ENCODE measurements at regions not wholly inside any gene's neighbourhood (a gene's known extent, or its start where the extent isn't known, plus 50 kb on each side); places are given as distances from the start of the nearest gene placed in this dataset.
"Not testable (repeated sequence)": the region's sequence is repeated elsewhere in the genome, so short reads cannot be mapped to it uniquely, and the experiment has no call there.

- no peaks in the 10 kb centered on the region for H3K9me3 Mint-ChIP-seq
- H3K36me3 Mint-ChIP-seq (ENCODE audit: low read depth), result no peaks in the 10 kb centered on the region
- H3K4me3 Mint-ChIP-seq, result no peak overlapping the region
- H3K4me1 Mint-ChIP-seq (ENCODE audit: low read depth), result no peaks in the 10 kb centered on the region
- H3K27me3 Mint-ChIP-seq (ENCODE audit: low read depth), result no peaks in the 10 kb centered on the region
- peak overlapping the region; percentile 15 for H3K27ac Mint-ChIP-seq
These were observed 239.7 kb downstream of the TMEM121 start for GRCh38 chr14:105765893-105766614.

DNA sequence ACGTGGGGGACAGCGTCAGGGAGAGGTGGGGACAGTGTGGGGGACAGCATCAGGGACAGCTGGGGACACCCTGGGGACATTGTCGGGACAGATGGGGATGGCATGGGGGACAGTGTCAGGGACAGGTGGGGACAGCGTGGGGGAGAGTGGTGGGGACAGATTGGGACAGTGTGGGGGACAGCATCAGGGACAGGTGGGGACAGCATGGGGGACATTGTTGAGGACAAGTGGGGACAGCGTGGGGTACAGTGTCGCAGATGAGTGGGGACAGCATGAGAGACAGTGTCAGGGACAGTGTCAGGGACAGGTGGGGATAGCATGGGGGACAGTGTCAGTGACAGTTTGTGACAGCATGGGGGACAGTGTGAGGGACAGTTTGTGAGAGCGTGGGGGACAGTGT lies 240.9 kb downstream of the TMEM121 start:
- H3K36me3 Mint-ChIP-seq (ENCODE audit: low read depth), result no peaks in the 10 kb centered on the region
- no peaks in the 10 kb centered on the region for H3K4me1 Mint-ChIP-seq (ENCODE audit: low read depth)
- no peaks in the 10 kb centered on the region for H3K27me3 Mint-ChIP-seq (ENCODE audit: low read depth)
- H3K9me3 Mint-ChIP-seq, result no peaks in the 10 kb centered on the region
- H3K4me3 Mint-ChIP-seq, result no peak overlapping the region
- H3K27ac Mint-ChIP-seq, result no peak overlapping the region

GRCh38 chr14:105768039-105768438 lies 241.7 kb downstream of the TMEM121 start:
- H3K4me3 Mint-ChIP-seq; H3K36me3 Mint-ChIP-seq (ENCODE audit: low read depth); H3K27ac Mint-ChIP-seq; H3K4me1 Mint-ChIP-seq (ENCODE audit: low read depth); H3K27me3 Mint-ChIP-seq (ENCODE audit: low read depth); H3K9me3 Mint-ChIP-seq: not testable (repeated sequence)

- not testable (repeated sequence) for H3K4me1 Mint-ChIP-seq (ENCODE audit: low read depth); H3K27ac Mint-ChIP-seq; H3K27me3 Mint-ChIP-seq (ENCODE audit: low read depth); H3K9me3 Mint-ChIP-seq; H3K4me3 Mint-ChIP-seq; H3K36me3 Mint-ChIP-seq (ENCODE audit: low read depth)
These were observed 242.8 kb downstream of the TMEM121 start for GRCh38 chr14:105769061-105769730.

DNA sequence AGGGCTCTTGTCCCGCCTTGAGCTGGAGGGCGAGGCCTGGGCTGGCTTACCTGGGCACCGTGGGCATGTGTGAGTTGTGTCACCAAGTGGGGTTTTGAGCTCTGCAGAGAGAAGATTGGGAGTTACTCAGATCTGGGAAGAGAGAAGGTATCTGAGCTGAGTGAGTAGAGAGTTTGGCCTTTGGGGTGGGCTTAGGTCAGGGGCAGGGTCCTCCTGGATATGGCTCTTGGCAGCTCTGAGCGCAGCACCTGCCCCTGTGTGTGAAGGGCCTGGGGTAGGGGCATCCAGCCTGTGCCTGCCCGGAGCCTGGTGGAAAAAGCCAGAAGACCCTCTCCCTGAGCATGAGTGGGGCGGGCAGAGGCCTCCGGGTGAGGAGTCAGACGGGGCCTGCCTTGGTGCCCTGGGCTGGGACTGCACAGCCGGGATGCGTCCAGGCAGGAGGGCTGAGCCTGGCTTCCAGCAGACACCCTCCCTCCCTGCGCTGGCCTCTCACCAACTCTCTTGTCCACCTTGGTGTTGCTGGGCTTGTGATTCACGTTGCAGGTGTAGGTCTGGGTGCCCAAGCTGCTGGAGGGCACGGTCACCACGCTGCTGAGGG lies 244.3 kb downstream of the TMEM121 start:
- H3K27me3 Mint-ChIP-seq (ENCODE audit: low read depth); H3K4me1 Mint-ChIP-seq (ENCODE audit: low read depth); H3K9me3 Mint-ChIP-seq; H3K27ac Mint-ChIP-seq; H3K4me3 Mint-ChIP-seq; H3K36me3 Mint-ChIP-seq (ENCODE audit: low read depth): not testable (repeated sequence)

GRCh38 chr14:105771261-105772226 lies 245.2 kb downstream of the TMEM121 start:
- H3K9me3 Mint-ChIP-seq; H3K27ac Mint-ChIP-seq; H3K36me3 Mint-ChIP-seq (ENCODE audit: low read depth); H3K4me3 Mint-ChIP-seq; H3K27me3 Mint-ChIP-seq (ENCODE audit: low read depth); H3K4me1 Mint-ChIP-seq (ENCODE audit: low read depth): not testable (repeated sequence)

DNA sequence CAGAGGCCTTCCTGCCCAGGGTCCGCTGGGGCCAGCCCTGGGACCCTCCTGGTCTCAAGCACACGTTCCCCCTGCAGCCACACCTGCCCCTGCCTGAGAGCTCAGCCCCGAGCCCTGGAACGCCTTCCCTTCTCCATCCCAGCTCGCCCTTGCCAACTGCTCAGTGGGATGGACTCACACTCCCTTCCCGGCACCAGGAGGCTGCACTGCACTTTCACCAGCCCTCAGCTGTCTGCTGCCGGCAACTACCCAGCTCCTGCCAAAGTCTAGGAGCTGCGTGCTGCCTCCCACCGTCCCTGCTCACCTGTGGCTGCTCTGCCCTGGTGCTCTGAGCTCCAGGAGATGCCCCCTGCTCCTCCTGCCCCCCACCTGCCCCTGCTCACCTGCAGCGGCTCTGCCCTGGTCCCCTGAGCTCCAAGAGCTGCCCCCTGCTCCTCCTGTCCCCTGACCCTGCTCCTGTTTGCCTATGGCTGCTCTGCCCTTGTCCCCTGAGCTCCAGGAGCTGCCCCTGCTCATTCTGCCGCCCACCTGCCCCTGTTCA lies 246.4 kb downstream of the TMEM121 start:
- not testable (repeated sequence) for H3K4me3 Mint-ChIP-seq; H3K36me3 Mint-ChIP-seq (ENCODE audit: low read depth); H3K4me1 Mint-ChIP-seq (ENCODE audit: low read depth); H3K27me3 Mint-ChIP-seq (ENCODE audit: low read depth); H3K27ac Mint-ChIP-seq; H3K9me3 Mint-ChIP-seq

DNA sequence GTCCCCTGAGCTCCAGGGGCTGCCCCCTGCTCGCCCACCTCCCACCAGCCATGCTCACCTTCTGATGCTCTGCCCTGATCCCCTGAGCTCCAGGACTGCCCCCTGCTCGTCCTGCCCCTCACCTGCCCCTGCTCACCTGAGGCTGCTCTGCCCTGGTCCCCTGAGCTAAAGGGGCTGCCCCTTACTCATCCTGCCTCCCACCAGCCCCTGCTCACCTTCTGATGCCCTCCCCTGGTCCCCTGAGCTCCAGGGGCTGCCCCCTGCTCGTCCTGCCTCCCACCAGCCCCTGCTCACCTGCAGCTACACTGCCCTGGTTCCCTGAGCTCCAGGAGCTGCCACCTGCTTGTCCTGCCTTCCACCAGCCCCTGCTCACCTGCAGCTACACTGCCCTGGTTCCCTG lies 247.2 kb downstream of the TMEM121 start:
- Mint-ChIP-seq H3K9me3 (peaks cover 11% of the 10 kb centered on the region), H3K27ac (no peak overlapping the region), H3K27me3 (ENCODE audit: low read depth) (peaks cover 6% of the 10 kb centered on the region), H3K4me3 (no peak overlapping the region), H3K4me1 (ENCODE audit: low read depth) (peaks cover 2% of the 10 kb centered on the region), H3K36me3 (ENCODE audit: low read depth) (no peaks in the 10 kb centered on the region)

GRCh38 chr14:105774001-105774400 lies 247.6 kb downstream of the TMEM121 start:
- Mint-ChIP-seq H3K27me3 (ENCODE audit: low read depth) (peaks cover 6% of the 10 kb centered on the region), H3K9me3 (peaks cover 13% of the 10 kb centered on the region), H3K36me3 (ENCODE audit: low read depth) (no peaks in the 10 kb centered on the region), H3K4me3 (no peak overlapping the region), H3K27ac (no peak overlapping the region), H3K4me1 (ENCODE audit: low read depth) (peaks cover 2% of the 10 kb centered on the region)

DNA sequence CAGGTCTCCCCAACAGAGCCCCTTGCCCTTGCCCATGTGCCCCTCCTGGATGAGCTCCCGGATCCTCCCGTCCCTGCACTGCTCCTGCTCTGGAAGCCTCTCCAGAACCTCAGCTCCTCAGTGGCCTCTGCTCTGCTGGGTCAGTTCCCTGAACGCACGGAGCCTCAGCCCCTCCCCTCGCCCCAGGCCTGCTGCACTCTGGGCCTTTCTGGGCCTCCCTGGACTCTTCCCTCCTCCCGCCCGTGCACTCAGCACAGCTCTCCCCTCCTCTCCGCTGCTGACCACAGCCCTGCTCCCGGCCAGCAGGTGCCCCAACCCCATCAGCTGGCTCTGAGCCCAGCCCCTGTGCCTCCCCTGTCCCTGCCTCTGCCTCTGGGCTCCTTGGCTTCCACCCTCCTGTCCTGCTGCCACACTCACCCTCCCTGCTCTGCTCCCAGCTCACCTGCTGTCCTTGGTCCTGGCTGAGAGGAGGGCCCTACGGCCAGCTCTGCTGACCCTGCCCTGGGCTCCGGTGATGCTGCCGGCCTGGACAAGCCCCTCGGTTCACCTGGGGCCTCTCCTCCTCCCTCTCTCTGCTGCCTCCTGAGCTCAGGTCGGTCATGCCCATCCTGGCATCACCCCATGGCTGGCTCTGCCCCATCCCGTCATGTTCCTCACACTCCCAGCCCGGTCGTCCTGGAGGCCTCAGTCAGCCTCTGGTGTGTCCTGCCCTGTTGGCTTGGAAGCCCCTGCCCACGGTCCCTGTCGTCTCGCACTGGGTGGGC lies 248.4 kb downstream of the TMEM121 start:
- not testable (repeated sequence) for H3K27ac Mint-ChIP-seq; H3K4me1 Mint-ChIP-seq (ENCODE audit: low read depth); H3K4me3 Mint-ChIP-seq; H3K36me3 Mint-ChIP-seq (ENCODE audit: low read depth); H3K27me3 Mint-ChIP-seq (ENCODE audit: low read depth)
- peaks cover 19% of the 10 kb centered on the region for H3K9me3 Mint-ChIP-seq

DNA sequence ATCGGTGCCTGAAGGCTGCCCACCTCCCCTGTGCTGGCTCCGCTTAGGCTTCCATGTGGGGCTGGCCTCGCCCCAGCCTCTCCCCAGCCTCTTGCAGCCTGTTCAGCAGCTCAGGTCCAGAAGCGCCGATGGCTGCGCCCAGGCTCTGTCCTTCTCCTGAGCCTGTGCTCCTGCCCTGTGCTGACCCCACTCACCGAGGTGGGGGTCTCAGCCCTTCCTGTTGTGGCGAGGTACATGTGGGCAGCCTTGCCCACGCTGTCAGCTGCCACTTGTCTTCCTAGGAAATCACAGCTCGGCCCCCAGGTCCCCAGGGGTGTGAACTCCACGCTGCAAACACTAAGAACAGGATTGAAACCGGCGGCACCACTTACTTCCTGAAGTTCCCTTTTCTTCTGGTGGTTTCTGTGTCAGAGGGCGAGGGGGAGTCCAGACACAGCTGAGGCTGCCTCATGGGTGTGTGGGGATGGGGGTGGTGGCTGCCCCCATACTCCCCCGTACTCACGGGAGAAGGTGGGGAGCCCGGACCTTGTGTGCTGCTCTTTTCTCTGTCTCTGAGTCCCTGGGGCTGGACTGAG lies 249.1 kb downstream of the TMEM121 start:
- H3K27me3 Mint-ChIP-seq (ENCODE audit: low read depth); H3K36me3 Mint-ChIP-seq (ENCODE audit: low read depth); H3K4me1 Mint-ChIP-seq (ENCODE audit: low read depth); H3K4me3 Mint-ChIP-seq: not testable (repeated sequence)
- Mint-ChIP-seq H3K9me3 (peaks cover 26% of the 10 kb centered on the region), H3K27ac (peak overlapping the region; percentile 41)

GRCh38 chr14:105776112-105776511 lies 249.7 kb downstream of the TMEM121 start:
- Mint-ChIP-seq H3K9me3 (peaks cover 33% of the 10 kb centered on the region), H3K27me3 (ENCODE audit: low read depth) (peaks cover 11% of the 10 kb centered on the region)
- H3K4me1 Mint-ChIP-seq (ENCODE audit: low read depth); H3K4me3 Mint-ChIP-seq; H3K36me3 Mint-ChIP-seq (ENCODE audit: low read depth); H3K27ac Mint-ChIP-seq: not testable (repeated sequence)

- no peak overlapping the region for H3K4me3 Mint-ChIP-seq
- H3K9me3 Mint-ChIP-seq, result peaks cover 40% of the 10 kb centered on the region
- peaks cover 18% of the 10 kb centered on the region for H3K27me3 Mint-ChIP-seq (ENCODE audit: low read depth)
- H3K27ac Mint-ChIP-seq, result no peak overlapping the region
- peaks cover under 1% of the 10 kb centered on the region for H3K36me3 Mint-ChIP-seq (ENCODE audit: low read depth)
- peaks cover 2% of the 10 kb centered on the region for H3K4me1 Mint-ChIP-seq (ENCODE audit: low read depth)
These were observed 250.5 kb downstream of the TMEM121 start for GRCh38 chr14:105776924-105777323.
